SHP77 (cell line): ENCODE measurements at regions not wholly inside any gene's neighbourhood (a gene's known extent, or its start where the extent isn't known, plus 50 kb on each side); places are given as distances from the start of the nearest gene placed in this dataset.

Experiments
- DNase-seq, 2 experiments: peaks; one replicate each; lab custom pipeline; 2025; lab: John Stamatoyannopoulos, UW

DNA sequence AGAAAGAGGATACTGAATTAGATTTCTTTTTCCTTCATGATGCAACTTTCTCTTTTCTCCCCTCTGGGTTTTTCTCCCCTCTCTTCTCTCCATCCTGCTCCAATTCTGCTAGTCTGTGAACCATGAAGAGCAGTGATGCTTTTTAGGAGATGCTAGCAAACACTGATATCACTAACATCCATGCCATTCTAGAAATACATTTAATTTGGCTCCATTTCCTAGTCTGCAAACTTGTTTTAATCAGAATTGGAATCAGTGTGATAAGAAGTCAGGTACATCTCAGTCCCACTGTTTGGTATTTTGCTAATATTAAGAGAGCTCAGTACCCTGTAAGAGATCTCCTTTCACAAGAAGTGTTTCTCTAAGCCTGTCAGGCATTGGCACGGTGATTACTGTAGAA is 437.1 kb downstream of the RWDD3 start:
- no peak for DNase-seq

- no peak for DNase-seq
Measured at GRCh38 chr1:95679262-95679661, 445.3 kb downstream of the RWDD3 start.

DNA sequence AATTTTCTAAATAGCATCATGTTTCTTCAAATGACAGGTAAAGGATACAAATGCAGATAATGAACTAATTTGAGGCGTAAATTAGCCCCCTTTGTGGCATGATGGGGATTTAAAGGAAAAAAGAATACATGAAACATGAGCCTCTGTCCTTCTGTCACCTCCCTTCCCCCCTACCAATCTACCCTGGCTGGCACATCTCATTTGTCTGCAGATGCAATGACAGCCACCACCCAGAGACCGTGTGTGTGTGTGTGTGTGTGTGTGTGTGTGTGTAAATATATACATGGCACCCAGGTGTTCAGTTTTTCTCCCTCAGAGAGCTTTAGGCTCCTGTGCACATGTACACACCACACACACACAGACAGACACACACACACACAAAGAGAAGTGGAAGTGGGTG is 451.1 kb downstream of the RWDD3 start:
- DNase-seq = no peak

DNA sequence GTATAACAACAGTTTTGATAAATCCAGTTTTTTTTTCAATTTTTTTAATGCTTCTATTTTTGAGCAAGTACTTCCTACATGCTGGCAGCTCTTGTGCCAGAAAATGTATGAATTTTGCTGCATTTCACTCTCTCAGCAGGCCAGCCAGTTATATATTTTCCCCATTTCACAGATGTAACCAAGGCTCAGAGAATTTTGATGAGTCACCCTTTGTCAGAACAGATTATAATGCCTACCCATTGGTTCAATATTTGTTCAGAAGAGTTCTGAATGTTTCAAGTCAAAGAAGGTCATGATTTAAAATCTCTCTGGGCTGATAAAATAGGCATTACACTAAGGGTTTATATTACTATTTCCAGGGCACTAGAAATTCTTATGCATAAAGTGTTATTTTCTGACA is 452.2 kb downstream of the RWDD3 start:
- DNase-seq = no peak

DNA sequence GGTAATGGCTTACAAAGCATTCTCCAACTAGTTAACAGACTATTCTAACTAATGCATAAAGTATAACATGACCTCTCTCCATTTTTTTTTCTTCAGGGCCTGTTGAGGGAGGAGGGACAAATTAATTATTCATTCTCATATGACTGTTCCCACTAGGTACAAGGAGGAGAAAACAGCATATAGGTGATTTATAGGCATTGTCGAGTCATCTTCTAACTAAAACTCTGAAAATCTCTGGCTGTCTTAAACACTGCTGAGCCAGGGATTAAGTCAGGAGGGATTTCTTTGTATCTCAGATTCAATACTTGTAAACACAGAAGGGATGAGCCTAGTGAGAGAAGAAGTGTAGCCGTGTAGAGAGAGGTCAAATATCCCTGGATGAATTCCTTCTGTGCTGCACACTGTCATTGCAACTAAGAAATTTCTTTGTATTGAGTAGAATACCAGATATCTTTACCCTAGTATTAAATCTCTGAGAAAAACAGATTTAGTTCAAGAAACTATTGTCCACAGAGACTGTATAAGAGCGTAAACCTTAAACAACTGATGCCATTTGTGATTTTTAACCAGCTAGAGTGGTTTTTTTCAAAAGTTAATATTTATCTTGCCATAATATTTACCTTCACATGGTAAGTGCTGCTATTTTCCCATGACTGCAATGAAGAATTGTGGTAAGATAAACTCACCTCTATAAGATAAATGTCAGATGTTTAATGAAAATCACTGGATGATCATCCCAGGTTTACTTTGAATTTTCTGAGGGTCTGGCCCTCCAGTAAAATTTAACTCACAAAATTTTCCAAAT is 465.3 kb downstream of the RWDD3 start:
- no peak for DNase-seq

- DNase-seq = no peak
Measured at GRCh38 chr1:95701450-95702173, 467.6 kb downstream of the RWDD3 start.

DNA sequence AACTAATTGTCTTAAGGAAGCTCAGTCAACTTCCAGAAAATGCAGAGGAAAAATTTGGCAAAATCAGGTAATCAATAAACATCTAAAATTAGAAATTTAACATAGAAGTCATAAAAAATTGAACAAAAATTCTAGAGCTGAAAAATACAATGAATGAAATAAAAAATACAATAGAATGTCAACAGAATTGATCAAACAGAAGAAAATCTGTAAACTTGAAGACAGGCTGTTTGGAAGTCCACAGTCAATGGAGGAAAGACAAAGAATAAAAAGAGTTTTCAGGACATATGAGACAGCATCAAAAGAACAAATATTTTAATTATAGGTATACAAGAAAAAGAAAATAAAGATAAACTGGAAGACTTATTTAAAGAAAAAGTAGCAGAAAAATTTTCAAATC is 469.0 kb downstream of the RWDD3 start:
- no peak for DNase-seq

- DNase-seq = no peak
Measured at GRCh38 chr1:95716097-95716496, 482.1 kb downstream of the RWDD3 start.

DNA sequence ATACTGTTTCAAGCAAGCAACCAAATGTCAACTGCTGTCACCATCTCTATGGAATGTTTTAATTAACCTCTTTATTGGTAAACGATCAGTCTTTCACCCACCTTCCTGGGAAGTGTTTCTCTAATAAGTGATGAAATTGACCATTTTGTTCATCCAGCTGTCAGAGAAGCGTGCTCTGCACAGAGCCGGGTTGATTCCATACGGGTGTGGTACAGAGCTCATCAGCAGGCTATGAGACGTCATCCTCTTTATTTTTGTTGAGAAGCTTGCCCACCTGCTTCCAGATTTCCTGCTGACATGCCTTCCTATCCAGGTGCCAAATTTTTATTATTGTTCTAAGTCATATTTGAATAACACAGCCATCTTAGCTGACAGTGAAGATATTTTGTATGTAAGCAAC is 482.5 kb downstream of the RWDD3 start:
- DNase-seq = peak in 1 of 2 experiments; percentile 14

- no peak for DNase-seq
Measured at GRCh38 chr1:95723346-95723745, 489.3 kb downstream of the RWDD3 start.

- DNase-seq = no peak
Measured at GRCh38 chr1:95728841-95729240, 494.8 kb downstream of the RWDD3 start.

DNA sequence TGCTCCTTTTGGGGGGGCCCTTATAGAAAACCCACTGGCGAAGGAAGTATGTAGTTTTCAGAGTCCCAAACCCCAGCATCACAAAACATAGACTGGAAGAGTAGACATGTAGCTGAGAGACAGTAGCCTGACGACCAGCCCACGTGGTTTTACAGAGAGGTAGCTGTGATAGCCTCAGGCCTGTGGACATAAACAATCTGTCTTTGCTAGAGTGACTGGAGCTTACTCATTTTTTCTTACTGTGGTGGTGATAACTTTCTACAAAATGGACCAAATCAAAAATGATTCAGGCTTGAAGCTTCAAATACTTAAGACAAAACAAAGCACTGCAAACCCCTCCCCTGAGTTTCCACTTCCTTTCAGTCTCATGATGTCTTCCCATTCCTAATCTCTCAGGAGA is 497.0 kb downstream of the RWDD3 start:
- no peak for DNase-seq

- no peak for DNase-seq
Measured at GRCh38 chr1:95731466-95731865, 497.5 kb downstream of the RWDD3 start.

GRCh38 chr1:95733031-95733430 is 499.0 kb downstream of the RWDD3 start:
- no peak for DNase-seq

- no peak for DNase-seq
Measured at GRCh38 chr1:95733671-95734070, 499.7 kb downstream of the RWDD3 start.

DNA sequence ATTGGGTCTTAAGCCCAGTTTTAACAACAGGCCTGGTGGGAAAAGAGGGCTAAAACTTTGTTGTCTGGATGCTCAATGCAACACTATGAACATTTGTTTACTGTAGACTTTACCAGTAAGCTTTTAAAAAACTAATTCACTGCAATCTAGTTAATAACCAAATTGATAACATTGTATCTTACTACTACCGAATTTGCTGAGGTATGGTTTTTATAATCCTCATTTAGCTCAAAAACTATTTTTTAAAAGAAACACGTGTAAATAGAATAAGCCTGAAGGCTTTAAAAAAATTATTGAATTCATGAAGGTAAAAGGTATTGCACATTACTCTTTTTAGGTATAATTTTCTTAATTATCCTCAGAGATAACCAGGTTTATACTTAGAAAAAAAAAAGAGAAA is 500.6 kb downstream of the RWDD3 start:
- no peak for DNase-seq

DNA sequence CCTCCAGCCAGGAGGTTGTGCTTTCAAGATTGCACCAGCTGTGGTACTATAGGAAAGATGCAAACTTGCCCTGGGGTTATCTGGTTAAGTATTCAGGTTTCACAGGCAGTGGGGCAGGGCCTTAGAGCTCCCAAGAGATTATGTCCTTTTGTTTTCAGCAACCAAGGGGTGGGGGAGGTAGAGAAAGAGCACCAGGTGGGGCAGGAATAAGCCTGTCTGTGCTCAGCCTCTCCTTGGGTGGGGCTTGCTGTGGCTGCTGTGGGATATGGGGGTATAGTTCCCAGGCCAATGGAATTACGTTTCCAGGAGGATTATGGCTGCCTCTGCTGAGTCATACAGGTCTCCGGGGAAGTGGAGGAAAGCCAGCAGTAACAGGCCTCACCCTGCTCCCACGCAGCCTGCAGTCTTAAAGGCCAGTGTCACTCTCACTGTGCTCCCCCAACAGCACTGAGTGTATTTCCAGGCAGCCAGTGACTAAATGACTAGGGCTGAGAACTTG is 508.6 kb downstream of the RWDD3 start:
- no peak for DNase-seq

DNA sequence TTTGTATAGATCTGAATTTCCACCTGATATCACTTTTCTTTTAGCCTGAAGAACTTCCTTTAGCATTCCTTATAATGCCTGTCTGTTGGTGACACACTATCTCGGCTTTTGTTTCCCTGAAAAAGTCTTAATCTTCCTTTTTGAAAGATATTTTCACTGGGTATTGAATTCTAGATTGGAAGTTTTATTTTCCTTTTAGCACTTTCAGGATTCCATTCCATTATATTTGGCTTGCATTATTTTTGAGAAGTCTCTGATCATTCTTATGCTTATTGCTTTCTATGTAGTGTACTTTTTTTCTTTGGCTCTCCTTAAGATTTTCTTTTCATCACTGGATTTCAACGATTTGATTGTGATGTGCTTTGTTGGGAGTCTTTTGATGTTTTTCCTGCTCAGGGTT is 510.7 kb downstream of the RWDD3 start:
- DNase-seq = no peak

DNA sequence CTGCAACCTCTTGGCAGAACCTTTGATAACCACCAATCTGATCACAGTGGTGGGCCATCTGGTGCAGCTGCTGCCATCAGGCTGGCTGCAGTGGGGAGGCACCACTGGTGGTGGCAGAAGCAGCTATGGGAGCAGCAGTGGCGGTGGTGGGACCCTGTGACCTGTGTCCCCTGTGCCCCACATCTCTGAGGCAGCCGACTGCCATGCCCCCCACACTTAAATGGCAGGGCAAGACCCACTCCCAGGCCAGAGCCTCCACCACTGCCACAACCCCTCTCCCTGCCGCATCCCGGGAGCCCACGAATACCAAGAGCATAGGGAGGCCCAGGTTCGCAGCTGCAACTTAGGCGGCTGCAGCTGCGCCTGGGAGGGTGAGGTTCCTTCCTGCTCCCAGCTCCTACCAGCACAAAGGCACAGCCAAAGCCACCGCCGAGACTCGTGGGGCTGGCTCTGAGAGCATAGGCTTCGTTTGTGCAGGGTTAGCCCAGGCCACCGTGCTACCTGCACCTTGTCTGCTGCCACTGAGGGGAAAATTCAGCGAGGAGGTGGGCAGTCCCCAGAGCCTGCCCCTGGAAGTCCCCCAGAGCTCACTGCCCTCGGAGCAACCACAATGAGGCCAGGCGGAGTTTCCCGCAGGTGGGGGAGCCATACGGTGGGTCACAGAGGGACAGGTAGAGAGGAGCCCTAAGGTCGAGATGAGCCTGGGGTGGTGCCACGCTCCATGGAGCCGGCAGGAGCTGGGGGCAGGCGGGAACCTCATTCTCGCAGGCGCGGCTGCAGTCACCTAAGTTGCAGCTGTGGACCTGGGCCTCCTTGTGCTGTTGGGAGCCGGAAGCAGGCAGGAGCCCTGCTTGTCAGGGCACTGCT is 518.7 kb downstream of the RWDD3 start:
- peak in 1 of 2 experiments; percentile 11 for DNase-seq

- no peak for DNase-seq
Measured at GRCh38 chr1:95753382-95754016, 519.5 kb downstream of the RWDD3 start.

- DNase-seq = no peak
Measured at GRCh38 chr1:95754412-95754811, 520.4 kb downstream of the RWDD3 start.

GRCh38 chr1:95766036-95766435 is 532.0 kb downstream of the RWDD3 start:
- DNase-seq = no peak
